CD1c-positive myeloid dendritic cell (primary cell): ENCODE measurements at regions not wholly inside any gene's neighbourhood (a gene's known extent, or its start where the extent isn't known, plus 50 kb on each side); places are given as distances from the start of the nearest gene placed in this dataset.
A peak's percentile ranks its signal among the peaks of the same experiment; 100 is the strongest.

Source experiments
- DNase-seq: peaks from one replicate; pipeline ENCODE4 v3.0.0-alpha.2; 2016; ENCODE audit errors: extremely low spot score

DNA sequence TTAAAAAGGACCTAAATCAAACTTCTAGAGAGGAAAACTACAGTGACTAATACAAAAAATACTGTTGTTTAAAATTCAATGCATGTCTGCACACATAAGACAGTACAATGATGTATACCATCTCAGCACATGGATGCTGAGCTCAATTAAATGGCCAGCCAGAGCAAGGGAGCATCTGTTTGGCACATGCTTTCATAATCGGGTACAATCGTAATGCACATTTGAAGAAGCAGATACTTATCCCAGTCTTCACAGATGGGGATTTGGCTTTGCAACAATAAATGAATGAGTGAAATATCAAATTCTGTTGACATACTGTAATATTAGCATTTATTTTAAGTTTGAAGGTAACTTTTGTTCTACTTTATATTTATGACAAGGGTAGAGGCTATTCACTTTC, 187.8 kb downstream of the CRPPA start:
- DNase-seq = no peak

DNA sequence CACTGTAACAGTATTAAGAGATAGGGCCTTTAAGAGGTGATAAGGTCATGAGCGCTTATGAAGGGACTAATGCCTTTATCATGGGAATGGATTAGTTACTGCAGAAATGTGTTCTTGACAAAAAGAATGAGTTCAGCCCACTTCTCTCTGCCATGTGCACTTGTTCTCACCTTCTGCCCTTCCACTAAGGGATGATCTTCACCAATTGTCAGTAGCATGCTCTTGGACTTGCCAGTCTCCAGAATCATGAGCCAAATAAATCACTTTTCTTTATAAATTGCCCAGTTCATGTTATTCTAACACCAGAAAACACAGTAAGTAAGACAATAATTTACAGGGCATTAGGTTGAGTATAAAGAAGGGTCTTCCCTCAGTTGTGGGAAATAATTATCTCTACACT, 189.1 kb downstream of the CRPPA start:
- no peak for DNase-seq

DNA sequence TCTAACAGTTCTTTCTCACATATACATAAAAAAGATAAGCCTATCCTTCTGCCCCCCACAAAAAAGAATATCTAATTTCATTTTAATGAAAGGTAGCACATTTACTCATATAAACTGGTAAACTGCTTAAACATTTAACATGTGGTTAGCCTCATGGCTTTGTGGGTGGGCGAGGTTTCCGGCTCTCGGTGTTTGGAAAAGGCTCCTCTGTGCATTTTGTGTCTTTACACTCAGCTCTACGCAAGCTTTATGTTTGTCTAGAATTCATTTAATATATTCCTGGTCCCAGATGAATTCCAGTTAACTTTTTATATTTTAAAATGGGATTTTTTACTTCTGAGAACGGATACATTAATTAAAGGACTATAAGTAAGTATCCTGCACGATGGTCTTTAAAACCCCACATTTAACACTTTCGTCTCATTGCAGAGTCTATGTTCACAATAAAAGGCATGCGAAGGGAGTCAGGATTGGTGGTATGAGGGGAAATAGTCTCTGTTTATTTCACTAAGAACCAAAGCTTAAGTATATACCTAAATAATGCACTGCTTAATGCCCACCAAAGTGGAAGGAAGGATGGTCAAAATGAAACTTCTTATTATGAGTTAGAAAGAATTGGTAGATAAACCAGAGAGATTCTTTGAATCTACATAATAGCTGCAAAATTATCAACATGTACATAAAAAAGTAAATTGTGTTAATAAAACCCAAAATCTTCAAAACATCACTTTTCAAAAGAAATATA, 197.2 kb downstream of the CRPPA start:
- no peak for DNase-seq

DNA sequence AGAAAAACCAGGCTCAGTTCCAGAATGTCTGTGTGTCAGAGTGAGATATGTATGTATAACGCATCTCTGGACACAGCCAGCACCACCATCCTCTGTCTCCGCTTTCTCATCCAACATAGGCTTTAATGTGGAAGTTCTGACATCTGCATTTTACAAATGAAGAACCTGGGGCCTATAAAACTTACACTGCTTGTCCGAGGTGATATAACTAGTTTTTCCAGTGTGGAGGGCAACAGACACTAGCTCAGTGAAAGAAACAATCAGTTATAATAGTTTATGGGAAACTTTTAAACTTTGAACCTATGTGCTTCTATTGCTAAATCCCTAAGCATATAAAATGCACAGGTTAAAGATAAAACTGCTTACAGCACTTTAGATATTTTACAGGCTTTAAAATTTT, 208.7 kb downstream of the CRPPA start:
- no peak for DNase-seq

DNA sequence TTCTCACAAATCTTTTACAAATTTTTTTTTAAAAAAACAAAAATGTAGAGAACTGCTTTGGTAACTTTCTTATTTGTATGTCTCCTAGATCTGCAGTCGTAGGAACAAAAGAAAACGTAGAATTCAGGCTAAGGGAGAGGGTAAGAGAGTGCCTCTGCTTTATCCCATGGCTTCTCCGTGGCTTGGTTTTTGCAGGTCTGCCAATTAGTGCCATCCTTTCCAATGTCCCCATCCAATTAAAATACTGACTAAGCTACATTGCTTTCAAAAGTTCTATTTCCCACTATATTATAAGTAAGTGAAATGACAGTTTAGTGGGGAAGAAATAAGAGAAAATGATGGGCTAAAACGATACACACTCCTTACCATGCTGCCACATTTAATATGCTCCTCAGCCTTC, 209.3 kb downstream of the CRPPA start:
- DNase-seq = no peak

DNA sequence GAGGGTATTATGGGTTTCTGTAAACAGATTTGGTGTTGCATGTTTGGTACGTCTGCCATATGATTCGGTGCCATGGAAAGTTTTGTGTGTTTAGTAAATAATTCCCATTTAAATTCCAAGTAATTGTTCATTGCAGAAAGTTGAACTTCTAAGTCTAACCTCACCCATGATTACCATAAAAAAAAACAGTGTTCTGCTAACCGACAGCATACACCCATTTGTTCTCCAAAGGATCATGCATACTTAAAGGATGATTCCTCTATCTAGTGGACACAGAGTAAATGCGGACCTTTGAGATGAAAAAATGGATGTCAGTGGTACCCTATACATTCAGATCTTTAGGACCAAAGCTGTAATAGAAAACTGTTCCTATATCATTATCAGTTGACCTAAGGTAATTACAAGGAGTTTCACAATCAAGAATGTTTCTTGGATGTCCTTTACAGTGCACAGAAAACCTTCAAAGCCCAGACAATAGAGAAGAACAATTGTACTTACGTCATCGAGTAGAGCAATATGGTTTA, 209.9 kb downstream of the CRPPA start:
- DNase-seq = no peak

DNA sequence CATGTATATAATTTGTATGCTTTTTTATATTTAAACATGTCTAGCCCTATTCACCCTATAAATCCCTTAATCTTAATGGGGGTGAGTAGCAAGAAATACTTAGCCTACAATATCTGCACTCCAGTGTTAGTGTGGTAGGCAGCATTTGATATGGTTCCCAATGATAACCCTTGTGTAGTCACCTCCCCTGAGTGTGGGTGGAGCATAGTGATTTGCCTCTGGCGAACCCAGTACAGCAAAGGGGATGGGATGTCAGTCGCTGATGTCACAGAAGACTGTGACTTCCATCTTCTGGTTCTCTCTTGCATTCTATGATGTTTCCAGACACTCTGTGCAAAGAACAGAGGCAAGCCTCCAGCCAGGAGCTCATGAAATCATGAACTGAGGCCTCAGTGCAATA, 211.2 kb downstream of the CRPPA start:
- DNase-seq = no peak

DNA sequence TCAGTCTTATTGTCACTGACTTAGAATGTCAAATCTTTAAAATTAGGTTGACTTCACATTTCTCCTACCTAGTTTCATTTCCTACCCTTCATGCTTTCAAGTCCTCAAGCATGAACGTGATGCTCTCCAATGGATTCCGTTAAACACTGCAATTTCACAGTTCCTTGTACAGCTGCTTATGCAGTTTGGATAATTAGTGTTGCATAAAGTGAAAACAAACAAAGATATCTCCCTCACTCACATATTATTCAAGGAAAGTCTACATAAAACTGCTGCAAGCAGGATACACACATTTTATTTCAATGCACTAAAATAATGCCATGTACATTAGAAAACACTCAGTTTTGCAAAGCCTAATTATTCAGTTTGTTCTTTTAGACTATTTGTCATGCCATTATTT, 214.0 kb downstream of the CRPPA start:
- no peak for DNase-seq

DNA sequence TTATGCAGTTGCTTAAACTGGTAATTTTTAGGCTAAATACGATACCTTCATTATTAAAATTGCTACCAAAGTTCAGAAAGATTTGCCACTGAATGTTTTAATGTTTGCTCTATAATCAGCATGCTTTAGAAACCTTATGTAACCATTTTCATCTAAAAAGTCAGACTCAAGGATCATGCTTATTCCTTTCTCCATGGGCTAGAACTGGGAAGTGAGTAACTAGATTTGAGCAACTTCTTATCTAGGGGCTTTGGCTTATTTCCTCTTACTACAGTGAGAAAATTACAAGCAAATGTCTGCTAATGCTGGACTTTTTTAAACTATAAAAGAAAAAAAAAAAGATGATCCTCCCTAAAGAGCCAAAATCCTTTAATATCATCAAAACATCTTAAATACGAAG, 215.9 kb downstream of the CRPPA start:
- DNase-seq = no peak

DNA sequence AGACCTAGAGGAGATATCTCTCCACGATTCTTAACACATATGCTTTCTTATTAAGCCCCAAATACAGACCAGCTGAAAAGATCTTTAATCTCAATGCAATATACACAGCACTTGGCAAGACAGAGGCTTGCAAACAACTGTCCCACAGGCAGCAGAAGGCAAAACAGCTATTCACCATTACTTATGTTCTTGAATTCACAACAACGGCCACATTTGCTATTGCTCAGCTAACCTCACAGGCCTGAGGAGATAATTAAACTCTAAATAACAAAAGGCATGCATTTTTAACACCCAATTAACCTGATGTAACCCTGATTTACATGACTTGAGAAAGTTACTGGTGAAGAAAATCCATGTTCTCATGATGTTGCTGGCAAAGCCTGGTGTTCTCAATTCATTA, 216.4 kb downstream of the CRPPA start:
- no peak for DNase-seq

DNA sequence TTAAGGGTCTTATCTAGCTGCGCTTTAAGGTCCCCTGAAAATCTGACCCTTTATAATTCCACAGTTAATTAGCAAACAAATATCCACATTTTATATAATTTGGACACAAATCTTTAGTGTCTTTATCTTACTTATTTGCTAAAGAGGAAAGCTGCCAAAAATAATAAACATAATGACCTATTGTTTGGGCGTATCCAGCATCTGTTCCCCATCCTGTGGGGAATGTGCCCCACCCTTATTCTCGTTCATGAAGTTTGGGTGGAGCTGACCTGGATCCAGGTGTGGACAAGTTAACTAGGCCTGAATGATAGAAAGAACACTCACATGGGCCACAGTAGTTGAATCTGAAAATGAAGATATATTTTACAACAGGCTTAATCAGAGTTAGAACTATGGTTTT, 218.3 kb downstream of the CRPPA start:
- no peak for DNase-seq

DNA sequence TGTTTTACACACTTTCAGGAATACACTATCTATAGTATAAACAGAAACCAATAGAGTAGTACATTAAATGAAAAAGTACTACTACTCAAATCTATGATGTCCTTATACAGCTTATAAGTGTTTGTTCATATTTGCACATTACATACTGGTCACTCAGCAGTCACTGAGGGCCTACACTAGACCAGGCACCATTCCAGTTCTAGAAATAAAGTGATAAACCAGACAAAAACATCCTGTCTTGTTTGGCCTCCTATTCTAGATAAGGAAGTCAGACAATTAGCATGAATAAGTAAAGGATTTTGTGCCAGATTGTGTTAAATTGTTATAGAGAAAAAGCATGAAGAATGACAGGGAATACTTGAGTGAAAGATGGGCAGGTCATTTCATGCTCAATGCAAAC, 219.0 kb downstream of the CRPPA start:
- DNase-seq = no peak

DNA sequence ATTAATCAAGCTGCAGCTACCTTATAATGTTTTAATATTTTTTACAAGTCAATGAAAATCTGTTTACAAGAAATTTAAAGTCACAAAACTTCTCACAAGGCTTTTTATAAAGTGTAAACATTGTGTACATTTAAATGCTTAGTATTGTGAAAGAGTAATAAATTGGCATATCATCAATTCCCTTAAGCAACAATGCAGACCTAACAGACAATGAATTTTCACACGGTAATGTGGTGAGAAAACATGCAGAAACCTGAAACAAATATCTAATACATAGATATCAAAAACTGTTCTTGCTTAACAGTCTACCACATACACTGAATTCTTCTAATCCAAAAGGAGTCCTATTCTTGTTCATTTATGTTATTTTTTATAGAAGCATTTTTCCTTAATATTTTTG, 220.7 kb downstream of the CRPPA start:
- DNase-seq = no peak

DNA sequence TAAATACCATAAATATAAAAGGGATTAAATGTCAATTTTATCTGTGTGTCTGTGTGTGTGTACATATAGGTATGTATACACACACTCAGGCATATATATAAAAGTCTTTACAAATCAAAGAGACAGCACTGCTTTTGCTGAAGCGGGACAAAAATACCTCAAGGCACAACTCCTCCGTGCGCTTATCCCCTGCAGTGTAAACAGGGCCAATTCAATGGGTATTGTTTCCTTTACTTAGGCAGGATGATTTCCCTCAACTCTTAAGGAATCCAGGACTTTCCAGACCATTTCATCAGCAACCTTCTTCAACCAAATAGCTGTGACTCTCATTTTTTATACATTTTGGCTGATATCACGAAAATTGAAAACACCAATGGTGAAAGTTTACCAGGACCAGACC, 227.7 kb downstream of the CRPPA start:
- no peak for DNase-seq

DNA sequence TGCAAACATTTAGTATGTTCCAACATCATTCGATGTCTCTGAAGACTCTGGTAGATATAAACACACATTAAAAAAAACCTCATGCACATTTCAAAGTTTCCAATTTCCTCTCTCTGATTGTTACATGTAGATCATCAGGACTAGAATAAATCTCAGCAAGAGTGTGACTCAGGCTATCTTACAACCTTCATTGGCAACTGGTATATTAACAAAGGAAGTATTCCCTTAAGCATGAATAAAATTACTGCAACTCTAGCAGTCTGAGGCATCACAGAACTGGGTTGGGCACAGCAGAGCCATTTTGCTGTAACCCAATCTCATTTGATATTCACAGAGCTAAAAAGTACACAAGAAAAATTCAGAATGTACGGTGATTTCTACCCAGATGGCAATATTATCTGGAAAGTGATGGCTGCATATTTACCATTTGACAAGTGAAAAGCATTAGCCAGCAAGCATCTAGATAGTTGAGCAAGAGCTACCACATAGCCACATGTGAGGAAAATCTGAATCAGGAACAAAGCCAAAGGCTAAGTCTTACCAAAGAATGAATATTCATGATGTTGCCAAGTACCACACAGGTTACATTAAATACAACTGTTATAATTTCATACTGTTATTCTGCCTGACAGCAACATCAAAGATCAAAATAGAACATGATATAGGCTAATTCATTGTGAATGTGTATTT, 232.2 kb downstream of the CRPPA start:
- DNase-seq = no peak

DNA sequence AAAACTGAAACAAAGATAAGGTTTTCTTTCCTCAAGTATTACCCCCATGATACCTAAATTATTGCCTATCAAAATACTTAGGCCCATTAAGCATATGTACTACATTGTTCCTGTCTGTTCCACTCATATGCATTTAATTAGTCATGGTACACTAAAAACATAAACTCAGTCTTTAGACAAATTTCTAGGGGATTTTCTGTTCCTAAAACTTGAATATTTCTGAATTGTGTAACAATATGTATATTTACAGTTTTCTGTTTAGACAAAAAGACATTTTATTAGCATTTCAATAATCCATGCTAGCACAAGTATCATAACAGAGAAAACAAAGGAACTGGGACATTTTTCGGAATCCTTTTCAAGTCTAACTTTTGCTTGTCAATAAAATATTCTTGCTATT, 234.2 kb downstream of the CRPPA start:
- no peak for DNase-seq

DNA sequence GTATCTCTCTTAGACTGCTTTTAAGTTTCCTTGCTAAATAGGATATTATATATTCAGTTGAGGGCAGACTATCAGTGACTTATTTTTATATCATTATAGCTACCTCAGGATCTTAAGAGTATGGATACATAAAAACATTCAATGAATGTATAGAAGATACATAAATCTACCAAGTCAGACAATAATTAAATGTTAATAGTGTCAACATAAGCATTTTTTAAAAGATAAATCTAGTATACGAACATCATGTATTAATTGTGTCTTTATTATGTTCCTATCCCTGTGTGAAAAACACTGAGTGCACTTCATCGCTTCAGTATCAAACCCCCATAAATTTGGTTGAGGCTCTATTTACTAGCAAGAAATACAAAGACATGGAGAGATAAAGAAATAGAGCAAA, 242.8 kb downstream of the CRPPA start:
- no peak for DNase-seq

DNA sequence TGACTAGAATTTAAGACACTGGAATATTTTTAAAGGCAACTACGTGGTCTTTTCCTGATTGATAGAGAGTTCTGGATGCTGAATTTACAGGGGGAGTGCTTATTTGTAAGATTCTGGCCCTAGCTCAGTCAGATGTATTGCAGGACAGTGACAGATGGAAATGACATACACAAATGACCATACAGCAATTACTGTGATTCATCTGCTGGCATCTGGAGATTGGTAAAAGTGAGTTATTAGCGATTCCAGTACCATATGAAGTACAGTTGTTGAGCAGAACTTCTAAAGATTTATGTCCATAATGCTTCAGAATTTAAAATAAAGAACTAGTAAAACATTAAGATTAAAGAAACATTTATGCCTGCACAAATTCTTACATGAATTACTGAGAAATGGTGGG, 243.2 kb downstream of the CRPPA start:
- no peak for DNase-seq

DNA sequence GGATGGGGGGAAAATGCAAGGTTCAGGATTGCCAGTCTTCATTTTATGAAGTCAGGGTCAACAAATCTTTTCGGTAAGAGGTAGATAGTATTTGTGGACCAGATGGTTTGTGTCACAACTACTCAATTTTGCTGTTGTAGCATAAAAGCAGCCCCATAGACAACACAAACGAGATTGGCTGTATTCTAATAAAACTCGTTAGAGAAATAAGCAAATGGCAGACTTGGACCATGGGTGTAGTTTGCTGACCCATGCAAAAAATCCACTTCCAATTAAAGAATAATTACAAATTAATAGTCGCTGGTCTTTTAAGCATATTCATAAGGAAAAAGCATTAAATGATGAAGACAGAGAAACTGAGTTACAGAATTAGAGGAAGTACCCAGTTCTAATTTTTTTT, 247.1 kb downstream of the CRPPA start:
- no peak for DNase-seq

DNA sequence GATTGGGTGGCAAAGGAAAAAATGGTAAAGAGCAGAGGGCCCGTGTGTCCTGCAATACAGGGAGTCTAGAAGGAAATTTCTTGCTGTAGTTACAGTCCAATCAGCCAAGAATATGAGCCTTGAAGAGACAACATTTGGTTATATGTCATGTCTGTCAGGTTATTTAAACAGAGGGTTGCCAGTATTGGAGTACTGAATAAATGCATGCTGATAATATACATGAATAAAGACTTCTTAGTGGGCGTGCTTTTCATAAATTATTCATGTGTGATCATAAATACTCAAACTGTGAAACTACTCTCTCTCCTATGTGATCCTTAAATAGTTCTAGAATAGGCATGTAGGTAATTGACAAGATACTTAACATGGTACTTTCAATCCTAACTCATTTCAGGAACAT, 249.0 kb downstream of the CRPPA start:
- DNase-seq = no peak

DNA sequence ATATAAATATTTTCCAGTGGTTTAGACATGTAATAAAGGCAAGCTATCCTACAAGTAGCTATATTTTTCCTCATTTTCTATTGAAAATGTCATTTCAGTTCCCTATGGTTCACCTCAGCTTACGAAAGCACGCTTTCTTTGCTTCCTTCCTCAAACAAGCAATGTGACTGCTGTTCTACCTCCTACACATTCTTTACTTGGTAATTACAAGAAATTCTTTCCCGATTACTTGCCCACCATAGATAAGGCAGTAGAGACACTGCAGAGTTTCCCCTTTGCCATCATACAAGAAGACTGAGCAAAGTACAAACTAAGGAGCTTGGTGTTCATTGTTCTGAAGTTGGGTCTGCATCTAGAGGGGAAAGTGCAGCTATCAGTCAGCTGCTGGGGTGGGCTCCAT, 249.4 kb downstream of the CRPPA start:
- DNase-seq = peak; percentile 21

DNA sequence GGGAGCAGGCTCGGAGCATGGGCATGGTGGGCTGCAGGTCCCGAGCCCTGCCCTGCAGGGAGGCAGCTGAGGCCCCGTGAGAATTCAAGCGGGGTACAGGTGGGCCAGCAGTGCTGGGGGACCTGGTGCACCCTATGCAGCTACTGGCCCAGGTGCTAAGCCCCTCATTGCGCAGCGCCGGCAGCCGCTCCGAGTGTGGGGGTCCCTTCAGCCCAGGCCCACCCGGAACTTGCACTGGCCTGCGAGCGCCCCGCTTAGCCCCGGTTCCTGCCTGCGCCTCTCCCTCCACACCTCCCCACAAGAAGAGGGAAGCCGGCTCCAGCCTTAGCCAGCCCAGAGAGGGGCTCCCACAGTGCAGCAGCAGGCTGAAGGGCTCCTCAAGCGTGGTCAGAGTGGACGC, 250.7 kb downstream of the CRPPA start:
- DNase-seq = no peak

DNA sequence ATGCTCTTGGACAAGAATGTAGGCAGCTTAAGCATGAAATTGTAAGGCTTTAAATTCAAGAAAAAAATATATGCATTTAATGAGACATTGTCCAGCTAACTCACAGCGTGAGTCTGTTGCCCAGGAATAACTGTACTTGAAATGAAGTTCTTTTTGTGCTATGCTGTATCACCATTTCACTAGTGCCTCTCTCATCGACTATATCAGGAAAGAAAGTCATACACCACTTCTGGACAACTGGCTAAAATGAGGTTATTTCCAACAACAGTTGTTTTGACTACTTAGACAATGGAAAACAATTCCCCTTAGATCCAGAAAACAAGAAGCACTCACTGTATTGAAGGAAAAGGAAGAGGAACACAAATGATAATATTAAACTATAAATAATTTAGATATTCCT, 251.8 kb downstream of the CRPPA start:
- no peak for DNase-seq

DNA sequence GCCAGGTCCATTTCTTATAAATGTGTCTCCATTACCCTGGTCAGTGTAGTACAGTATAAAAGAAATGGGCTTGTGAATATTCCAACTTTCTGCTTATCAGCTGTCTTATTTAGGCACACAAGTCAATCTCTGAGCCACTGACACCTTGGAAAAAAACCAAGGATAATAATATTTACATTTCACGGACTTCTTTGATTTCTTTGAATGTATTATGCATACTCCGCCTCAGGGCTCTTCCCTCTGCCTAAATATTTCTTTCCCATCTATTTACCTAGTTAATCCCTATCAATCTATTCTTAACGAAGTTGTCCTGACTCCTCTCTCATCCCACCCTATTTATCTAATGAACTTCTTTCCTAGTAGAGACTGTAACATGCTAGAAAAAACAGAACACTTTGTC, 253.8 kb downstream of the CRPPA start:
- DNase-seq = no peak
